ENCODE measurements at regions not wholly inside any gene's neighbourhood (a gene's known extent, or its start where the extent isn't known, plus 50 kb on each side); places are given as distances from the start of the nearest gene placed in this dataset.

GRCh38 chr17:73785958-73786743 is 141.9 kb upstream of the SDK2 start:
- H3K27ac ChIP-seq = no peak overlapping the region
- TF ChIP-seq CTCF (IDR thresholded peaks at IDR 0.05) = no peak
- TF ChIP-seq EP300 (IDR thresholded peaks at IDR 0.05) = no peak
- no peak for ATAC-seq
- peaks cover 0 to 10% (median 0%) of the 10 kb centered on the region in 3 donors for H3K9me3 ChIP-seq
- 47 to 49% methylated on average over 9 to 10 of the region's 17 CpGs for WGBS, 2 donors (ENCODE audit: low coverage in 1 of 2)
- no peaks in the 10 kb centered on the region for H3K36me3 ChIP-seq
- H3K4me3 ChIP-seq = no peak overlapping the region
- H3K4me1 ChIP-seq = no peaks in the 10 kb centered on the region
- peaks cover 89% of the 10 kb centered on the region for H3K27me3 ChIP-seq

GRCh38 chr17:73787076-73788059 is 143.1 kb upstream of the SDK2 start:
- H3K36me3 ChIP-seq = no peaks in the 10 kb centered on the region
- no peaks in the 10 kb centered on the region for H3K4me1 ChIP-seq
- peaks cover 0 to 10% (median 0%) of the 10 kb centered on the region in 3 donors for H3K9me3 ChIP-seq
- peaks cover 82% of the 10 kb centered on the region for H3K27me3 ChIP-seq
- no peak for TF ChIP-seq CTCF (IDR thresholded peaks at IDR 0.05)
- no peak for TF ChIP-seq EP300 (IDR thresholded peaks at IDR 0.05)
- no peak for TF ChIP-seq POLR2AphosphoS5 (IDR thresholded peaks at IDR 0.05)
- no peak for TF ChIP-seq POLR2A (IDR thresholded peaks at IDR 0.05)
- H3K4me3 ChIP-seq = no peak overlapping the region
- H3K27ac ChIP-seq = no peak overlapping the region
- 68 to 74% methylated on average over 4 to 9 of the region's 13 CpGs for WGBS, 2 donors (ENCODE audit: low coverage in 1 of 2)
- no peak for ATAC-seq

DNA sequence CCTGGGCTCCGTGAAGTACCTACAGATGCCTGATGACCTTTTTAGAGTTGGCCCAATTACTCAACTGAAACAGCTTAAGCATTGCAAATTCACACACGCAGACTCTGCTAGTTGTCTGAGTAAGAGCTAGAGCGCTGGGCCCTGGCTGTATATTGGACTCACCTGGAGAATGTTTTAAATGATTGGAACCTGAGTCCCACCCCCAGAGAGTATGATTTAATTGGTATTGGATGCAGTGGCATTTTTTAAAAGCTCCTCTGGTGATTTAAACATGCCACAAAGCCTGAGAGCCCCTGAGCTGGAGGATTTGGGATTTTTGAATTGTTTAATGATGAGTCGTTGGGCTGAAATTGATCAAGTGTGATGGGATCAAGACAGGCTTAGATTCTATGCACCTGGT is 143.9 kb upstream of the SDK2 start:
- 52 to 87% methylated on average over 2 to 4 of the region's 4 CpGs for WGBS, 2 donors (ENCODE audit: low coverage in 1 of 2)
- H3K36me3 ChIP-seq = no peaks in the 10 kb centered on the region
- H3K4me3 ChIP-seq = no peak overlapping the region
- H3K27ac ChIP-seq = no peak overlapping the region
- TF ChIP-seq POLR2A (IDR thresholded peaks at IDR 0.05) (no peak), EP300 (IDR thresholded peaks at IDR 0.05) (no peak)
- H3K4me1 ChIP-seq = no peaks in the 10 kb centered on the region
- no peak for ATAC-seq
- peaks cover 0 to 10% (median 0%) of the 10 kb centered on the region in 3 donors for H3K9me3 ChIP-seq
- peaks cover 74% of the 10 kb centered on the region for H3K27me3 ChIP-seq

DNA sequence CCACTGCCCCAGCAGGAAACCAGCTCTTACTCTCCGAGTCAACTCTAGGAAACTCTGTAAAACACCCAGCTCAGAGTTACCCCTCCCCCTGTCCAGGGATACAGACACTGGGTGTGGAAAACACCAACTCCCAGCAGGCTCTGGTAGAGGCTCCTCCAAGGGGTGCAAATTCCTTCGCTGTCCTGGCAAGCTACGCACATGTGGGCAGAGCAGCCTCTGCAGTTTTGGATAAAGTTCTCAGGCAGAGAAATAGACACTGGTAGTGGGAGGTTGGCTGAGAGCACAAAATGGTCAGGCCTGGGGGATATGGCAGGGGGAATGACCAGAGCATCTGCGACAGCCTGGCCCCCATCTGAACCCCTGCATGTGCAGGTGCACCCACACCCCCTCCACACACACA is 146.9 kb upstream of the SDK2 start:
- Histone ChIP-seq H3K27me3 (peaks cover 50% of the 10 kb centered on the region), H3K4me3 (no peak overlapping the region), H3K27ac (no peak overlapping the region), H3K4me1 (no peaks in the 10 kb centered on the region), H3K9me3 (peaks cover 0 to 10% (median 0%) of the 10 kb centered on the region in 3 donors), H3K36me3 (no peaks in the 10 kb centered on the region)
- 83 to 100% methylated on average over 1 of the region's 4 CpGs for WGBS, 2 donors (ENCODE audit: low coverage in 1 of 2)
- TF ChIP-seq CTCF (IDR thresholded peaks at IDR 0.05) (no peak), POLR2AphosphoS5 (IDR thresholded peaks at IDR 0.05) (no peak), EP300 (IDR thresholded peaks at IDR 0.05) (no peak), POLR2A (IDR thresholded peaks at IDR 0.05) (no peak)
- ATAC-seq = no peak

DNA sequence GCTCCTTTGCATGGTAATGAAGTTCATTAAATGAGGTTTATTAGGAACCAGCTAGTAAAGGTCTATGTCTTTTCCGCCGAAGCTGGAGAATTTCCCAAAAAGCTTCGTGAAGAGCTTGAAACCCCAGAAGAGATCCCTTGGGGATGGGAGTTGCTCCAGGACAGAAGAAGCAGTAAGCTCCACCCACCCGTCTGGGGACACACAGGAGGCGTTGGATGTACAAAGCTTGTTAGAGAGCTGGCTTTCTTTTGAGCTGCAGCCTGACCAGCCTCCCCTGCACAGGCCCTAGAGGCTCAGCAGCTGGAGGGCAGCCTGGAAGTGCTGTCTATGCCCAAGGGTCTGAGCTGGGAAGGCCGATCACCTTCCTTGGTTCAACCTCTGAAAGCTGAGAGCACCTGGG is 147.4 kb upstream of the SDK2 start:
- TF ChIP-seq POLR2A (IDR thresholded peaks at IDR 0.05) = no peak
- Histone ChIP-seq H3K4me1 (no peaks in the 10 kb centered on the region), H3K27me3 (peaks cover 45% of the 10 kb centered on the region), H3K4me3 (no peak overlapping the region), H3K36me3 (no peaks in the 10 kb centered on the region), H3K27ac (no peak overlapping the region), H3K9me3 (peaks cover 0 to 10% (median 0%) of the 10 kb centered on the region in 3 donors)
- ATAC-seq = no peak
- WGBS, 2 donors (ENCODE audit: low coverage in 1 of 2) = 35 to 100% methylated on average over 1 to 2 of the region's 6 CpGs
